ENCODE measurements at regions not wholly inside any gene's neighbourhood (a gene's known extent, or its start where the extent isn't known, plus 50 kb on each side); places are given as distances from the start of the nearest gene placed in this dataset.
A peak's percentile ranks its signal among the peaks of the same experiment; 100 is the strongest.

GRCh38 chr10:125222515-125223308 lies 62.3 kb upstream of the CTBP2 start:
- no peak for DNase-seq (ENCODE audit: low spot score)

GRCh38 chr10:125221716-125222115 lies 61.4 kb upstream of the CTBP2 start:
- no peak overlapping the region for H3K4me2 ChIP-seq (ENCODE audit: insufficient read depth, low read length, poor library complexity, severe bottlenecking)
- no peaks in the 10 kb centered on the region for H3K36me3 ChIP-seq (replicated peaks in 1 of 2; ENCODE audit: control insufficient read depth in 2 of 2, insufficient read depth in 2 of 2, low read length in 2 of 2)
- H4K91ac ChIP-seq (ENCODE audit: low read depth, low read length, poor library complexity): no peak overlapping the region
- no peaks in the 10 kb centered on the region for H3K79me1 ChIP-seq (ENCODE audit: low read depth, low read length)
- no peak overlapping the region for H3K4me3 ChIP-seq (ENCODE audit: low read length in 2 of 2)
- H3K23ac ChIP-seq (ENCODE audit: low read depth, low read length, poor library complexity): no peak overlapping the region
- no peak overlapping the region for H2AK5ac ChIP-seq (ENCODE audit: low read depth, low read length)
- no peak overlapping the region for H3K4ac ChIP-seq (ENCODE audit: low read length)
- no peak overlapping the region for H4K8ac ChIP-seq (ENCODE audit: low read depth, low read length)
- no peaks in the 10 kb centered on the region for H3K9me3 ChIP-seq (replicated peaks in 1 of 2; ENCODE audit: control insufficient read depth in 2 of 2, insufficient read depth in 1 of 2, low read depth in 1 of 2, low read length in 2 of 2)
- no peak overlapping the region for H3K27ac ChIP-seq (replicated peaks; ENCODE audit: low read length)
- H2AFZ ChIP-seq (ENCODE audit: low read length): no peak overlapping the region
- no peak overlapping the region for H2BK120ac ChIP-seq (ENCODE audit: low read depth, low read length)
- H2BK12ac ChIP-seq (ENCODE audit: low read length): no peak overlapping the region
- peaks cover 0 to 23% (median 0%) of the 10 kb centered on the region in 3 experiments for H3K27me3 ChIP-seq (ENCODE audit: control insufficient read depth in 3 of 3, insufficient read depth in 3 of 3, low read depth in 1 of 3, low read length in 3 of 3)
- no peak overlapping the region for H3K9ac ChIP-seq (ENCODE audit: low read depth, low read length, poor library complexity)
- WGBS, 2 donors (ENCODE audit: extremely low coverage in 2 of 2, insufficient read length in 2 of 2, insufficient replicate concordance in 1 of 2): no CpG with 5 or more reads among the region's 8 CpGs
- H2BK5ac ChIP-seq (ENCODE audit: low read length): no peak overlapping the region
- no peak overlapping the region for H2BK15ac ChIP-seq (ENCODE audit: low read length)
- peak overlapping the region; percentile 56 for H3K18ac ChIP-seq (ENCODE audit: low read length)
- H3K4me1 ChIP-seq (ENCODE audit: control insufficient read depth in 2 of 2, insufficient read depth in 1 of 2, low read depth in 1 of 2, low read length in 2 of 2): peaks cover 0 to 7% of the 10 kb centered on the region in 2 donors
- H3K14ac ChIP-seq (ENCODE audit: low read length): peak overlapping the region; percentile 92
- no peak for DNase-seq (ENCODE audit: low spot score)

More at GRCh38 chr10:125222515-125223308, 62.3 kb upstream of the CTBP2 start:
- no peak overlapping the region for H4K91ac ChIP-seq (ENCODE audit: low read depth, low read length, poor library complexity)
- H3K27me3 ChIP-seq (ENCODE audit: control insufficient read depth in 3 of 3, insufficient read depth in 3 of 3, low read depth in 1 of 3, low read length in 3 of 3): peaks cover 0 to 23% (median 0%) of the 10 kb centered on the region in 3 experiments
- H2AK5ac ChIP-seq (ENCODE audit: low read depth, low read length): no peak overlapping the region
- H3K9ac ChIP-seq (ENCODE audit: low read depth, low read length, poor library complexity): no peak overlapping the region
- no peak overlapping the region for H3K4ac ChIP-seq (ENCODE audit: low read length)
- no peak overlapping the region for H3K27ac ChIP-seq (replicated peaks; ENCODE audit: low read length)
- no peak overlapping the region for H2BK12ac ChIP-seq (ENCODE audit: low read length)
- no peaks in the 10 kb centered on the region for H3K79me1 ChIP-seq (ENCODE audit: low read depth, low read length)
- H2BK15ac ChIP-seq (ENCODE audit: low read length): no peak overlapping the region
- no peak overlapping the region for H4K8ac ChIP-seq (ENCODE audit: low read depth, low read length)
- no peak overlapping the region for H2BK5ac ChIP-seq (ENCODE audit: low read length)
- H3K4me3 ChIP-seq (ENCODE audit: low read length in 2 of 2): no peak overlapping the region
- no peak overlapping the region for H3K14ac ChIP-seq (ENCODE audit: low read length)
- H2BK120ac ChIP-seq (ENCODE audit: low read depth, low read length): no peak overlapping the region
- WGBS, 2 donors (ENCODE audit: extremely low coverage in 2 of 2, insufficient read length in 2 of 2, insufficient replicate concordance in 1 of 2): no CpG with 5 or more reads among the region's 16 CpGs
- no peak overlapping the region for H2AFZ ChIP-seq (ENCODE audit: low read length)
- H3K36me3 ChIP-seq (replicated peaks in 1 of 2; ENCODE audit: control insufficient read depth in 2 of 2, insufficient read depth in 2 of 2, low read length in 2 of 2): no peaks in the 10 kb centered on the region
- peaks cover 0 to 7% of the 10 kb centered on the region in 2 donors for H3K4me1 ChIP-seq (ENCODE audit: control insufficient read depth in 2 of 2, insufficient read depth in 1 of 2, low read depth in 1 of 2, low read length in 2 of 2)
- H3K9me3 ChIP-seq (replicated peaks in 1 of 2; ENCODE audit: control insufficient read depth in 2 of 2, insufficient read depth in 1 of 2, low read depth in 1 of 2, low read length in 2 of 2): no peaks in the 10 kb centered on the region
- no peak overlapping the region for H3K23ac ChIP-seq (ENCODE audit: low read depth, low read length, poor library complexity)
- H3K4me2 ChIP-seq (ENCODE audit: insufficient read depth, low read length, poor library complexity, severe bottlenecking): no peak overlapping the region
- peak overlapping the region; percentile 67 for H3K18ac ChIP-seq (ENCODE audit: low read length)

- WGBS, 2 donors (ENCODE audit: extremely low coverage in 2 of 2, insufficient read length in 2 of 2, insufficient replicate concordance in 1 of 2): no CpG with 5 or more reads among the region's 4 CpGs
- H3K18ac ChIP-seq (ENCODE audit: low read length): no peak overlapping the region
- H2BK15ac ChIP-seq (ENCODE audit: low read length): no peak overlapping the region
- no peak overlapping the region for H2BK5ac ChIP-seq (ENCODE audit: low read length)
- no peak overlapping the region for H3K4me2 ChIP-seq (ENCODE audit: insufficient read depth, low read length, poor library complexity, severe bottlenecking)
- no peak overlapping the region for H3K4me3 ChIP-seq (ENCODE audit: low read length in 2 of 2)
- no peaks in the 10 kb centered on the region for H3K36me3 ChIP-seq (replicated peaks in 1 of 2; ENCODE audit: control insufficient read depth in 2 of 2, insufficient read depth in 2 of 2, low read length in 2 of 2)
- no peaks in the 10 kb centered on the region for H3K9me3 ChIP-seq (replicated peaks in 1 of 2; ENCODE audit: control insufficient read depth in 2 of 2, insufficient read depth in 1 of 2, low read depth in 1 of 2, low read length in 2 of 2)
- H3K23ac ChIP-seq (ENCODE audit: low read depth, low read length, poor library complexity): no peak overlapping the region
- no peaks in the 10 kb centered on the region for H3K79me1 ChIP-seq (ENCODE audit: low read depth, low read length)
- H2BK120ac ChIP-seq (ENCODE audit: low read depth, low read length): no peak overlapping the region
- H3K4ac ChIP-seq (ENCODE audit: low read length): no peak overlapping the region
- H4K8ac ChIP-seq (ENCODE audit: low read depth, low read length): no peak overlapping the region
- no peak overlapping the region for H3K9ac ChIP-seq (ENCODE audit: low read depth, low read length, poor library complexity)
- no peak overlapping the region for H4K91ac ChIP-seq (ENCODE audit: low read depth, low read length, poor library complexity)
- no peak overlapping the region for H3K14ac ChIP-seq (ENCODE audit: low read length)
- no peak overlapping the region for H2AFZ ChIP-seq (ENCODE audit: low read length)
- H3K27me3 ChIP-seq (ENCODE audit: control insufficient read depth in 3 of 3, insufficient read depth in 3 of 3, low read depth in 1 of 3, low read length in 3 of 3): peaks cover 0 to 15% (median 0%) of the 10 kb centered on the region in 3 experiments
- no peak overlapping the region for H2AK5ac ChIP-seq (ENCODE audit: low read depth, low read length)
- DNase-seq (ENCODE audit: low spot score): no peak
- no peak overlapping the region for H2BK12ac ChIP-seq (ENCODE audit: low read length)
- no peak overlapping the region for H3K27ac ChIP-seq (replicated peaks; ENCODE audit: low read length)
- peaks cover 0 to 1% of the 10 kb centered on the region in 2 donors for H3K4me1 ChIP-seq (ENCODE audit: control insufficient read depth in 2 of 2, insufficient read depth in 1 of 2, low read depth in 1 of 2, low read length in 2 of 2)
These were observed 59.4 kb upstream of the CTBP2 start for GRCh38 chr10:125219776-125220175.

- DNase-seq (ENCODE audit: low spot score): no peak
- Histone ChIP-seq H3K9ac (ENCODE audit: low read depth, low read length, poor library complexity) (no peak overlapping the region), H3K4ac (ENCODE audit: low read length) (no peak overlapping the region), H2AFZ (ENCODE audit: low read length) (no peak overlapping the region), H3K79me1 (ENCODE audit: low read depth, low read length) (no peaks in the 10 kb centered on the region), H3K9me3 (replicated peaks in 1 of 2; ENCODE audit: control insufficient read depth in 2 of 2, insufficient read depth in 1 of 2, low read depth in 1 of 2, low read length in 2 of 2) (no peaks in the 10 kb centered on the region), H3K27ac (replicated peaks; ENCODE audit: low read length) (no peak overlapping the region), H3K4me2 (ENCODE audit: insufficient read depth, low read length, poor library complexity, severe bottlenecking) (no peak overlapping the region), H3K4me1 (ENCODE audit: control insufficient read depth in 2 of 2, insufficient read depth in 1 of 2, low read depth in 1 of 2, low read length in 2 of 2) (peaks cover 0 to 1% of the 10 kb centered on the region in 2 donors), H3K27me3 (ENCODE audit: control insufficient read depth in 3 of 3, insufficient read depth in 3 of 3, low read depth in 1 of 3, low read length in 3 of 3) (peaks cover 0 to 15% (median 0%) of the 10 kb centered on the region in 3 experiments), H2AK5ac (ENCODE audit: low read depth, low read length) (no peak overlapping the region), H3K18ac (ENCODE audit: low read length) (no peak overlapping the region), H4K91ac (ENCODE audit: low read depth, low read length, poor library complexity) (no peak overlapping the region), H2BK5ac (ENCODE audit: low read length) (no peak overlapping the region), H2BK120ac (ENCODE audit: low read depth, low read length) (no peak overlapping the region), H3K36me3 (replicated peaks in 1 of 2; ENCODE audit: control insufficient read depth in 2 of 2, insufficient read depth in 2 of 2, low read length in 2 of 2) (no peaks in the 10 kb centered on the region), H3K14ac (ENCODE audit: low read length) (no peak overlapping the region), H2BK15ac (ENCODE audit: low read length) (no peak overlapping the region), H3K23ac (ENCODE audit: low read depth, low read length, poor library complexity) (no peak overlapping the region), H3K4me3 (ENCODE audit: low read length in 2 of 2) (no peak overlapping the region), H4K8ac (ENCODE audit: low read depth, low read length) (no peak overlapping the region), H2BK12ac (ENCODE audit: low read length) (no peak overlapping the region)
- WGBS, 2 donors (ENCODE audit: extremely low coverage in 2 of 2, insufficient read length in 2 of 2, insufficient replicate concordance in 1 of 2): no CpG with 5 or more reads among the region's 4 CpGs
These were observed 58.6 kb upstream of the CTBP2 start for GRCh38 chr10:125218967-125219366.

Data from neuronal stem cell (in vitro differentiated cells).